ENCODE measurements at regions not wholly inside any gene's neighbourhood (a gene's known extent, or its start where the extent isn't known, plus 50 kb on each side); places are given as distances from the start of the nearest gene placed in this dataset.

DNA sequence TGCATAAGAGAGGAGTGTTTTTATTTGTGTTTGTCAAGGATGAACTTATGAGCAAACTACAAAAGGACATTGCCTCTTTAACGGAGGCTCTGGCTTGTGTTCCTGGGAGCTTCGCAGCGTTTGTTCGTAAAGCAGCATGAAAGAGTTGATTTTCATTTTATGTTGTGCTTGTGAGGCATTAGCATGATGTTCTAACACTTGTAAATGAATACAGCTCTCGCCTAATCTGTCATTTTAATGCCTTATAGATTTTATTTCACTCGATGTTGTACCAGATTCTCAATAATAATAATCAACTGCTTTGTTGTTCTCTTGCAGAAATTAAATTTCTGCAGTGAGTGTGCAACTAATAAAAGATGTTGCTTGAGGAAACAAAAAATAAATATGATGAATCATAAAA lies 687.3 kb upstream of the FANCL start:
- no peak for TF ChIP-seq POLR2A (IDR thresholded peaks at IDR 0.05; ENCODE audit: low read length)
- TF ChIP-seq GATA1 (IDR thresholded peaks at IDR 0.05; ENCODE audit: low read depth, low read length), result no peak
